ENCODE measurements at regions not wholly inside any gene's neighbourhood (a gene's known extent, or its start where the extent isn't known, plus 50 kb on each side); places are given as distances from the start of the nearest gene placed in this dataset.

- no peaks in the 10 kb centered on the region for H3K9me1 ChIP-seq (ENCODE audit: insufficient read depth, low read length)
- DNase-seq (no peak), ATAC-seq (ENCODE audit: low read depth) (no peak)
- no peak overlapping the region for H3K27ac ChIP-seq (ENCODE audit: insufficient read depth, low read length)
- H3K4me3 ChIP-seq (ENCODE audit: insufficient read depth, low read depth, low read length) = no peak overlapping the region
- no peak overlapping the region for H3K9ac ChIP-seq (ENCODE audit: low read depth, low read length)
- no peaks in the 10 kb centered on the region for H3K79me1 ChIP-seq (ENCODE audit: low read depth in 1 of 2, low read length in 2 of 2)
- H2BK5ac ChIP-seq (ENCODE audit: low read depth, low read length, poor library complexity, severe bottlenecking) = no peak overlapping the region
- no peak overlapping the region for H3K4ac ChIP-seq (ENCODE audit: low read depth, low read length)
- H4K5ac ChIP-seq (ENCODE audit: low read depth, low read length) = no peak overlapping the region
- H3K4me1 ChIP-seq (ENCODE audit: control insufficient read depth, insufficient read depth, low read length) = no peaks in the 10 kb centered on the region
- H2AK5ac ChIP-seq (ENCODE audit: low read depth, low read length) = no peak overlapping the region
- dilution Hi-C loops (cut with HindIII; ENCODE audit: low sequenced_read_pairs, unreplicated experiment) (no loop called here), intact Hi-C loops (cut with micrococcal nuclease) (no loop called here), in situ Hi-C loops (cut with MboI; ENCODE audit: low sequenced_read_pairs) (no loop called here)
- H3K18ac ChIP-seq (ENCODE audit: low read depth, low read length) = no peak overlapping the region
- H3K56ac ChIP-seq (ENCODE audit: extremely low read depth, insufficient read depth, low read length) = no peak overlapping the region
- ChIA-PET POLR2A (ENCODE audit: unreplicated experiment) (no interaction called here), CTCF (interaction anchor here (0.6 kb wide), 1 partner anchor 218 kb away, joined by 4 read pairs; no protein-coding TSS in a partner anchor)
- no peak overlapping the region for H2BK15ac ChIP-seq (ENCODE audit: low read depth, low read length)
- H2BK120ac ChIP-seq (ENCODE audit: low read depth, low read length) = no peak overlapping the region
- TF ChIP-seq CEBPB (IDR thresholded peaks at IDR 0.05; ENCODE audit: low read depth, low read length) (no peak), FOS (IDR thresholded peaks at IDR 0.05; ENCODE audit: low read depth, low read length) (no peak), CHD1 (IDR thresholded peaks at IDR 0.05; ENCODE audit: low read depth, low read length) (no peak), RAD21 (IDR thresholded peaks at IDR 0.05; ENCODE audit: low read length) (no peak), POLR2A (IDR thresholded peaks at IDR 0.05; ENCODE audit: low read depth, low read length) (no peak), USF2 (IDR thresholded peaks at IDR 0.05; ENCODE audit: low read depth, low read length) (no peak), BHLHE40 (IDR thresholded peaks at IDR 0.05; ENCODE audit: low read depth, low read length) (no peak), RFX5 (IDR thresholded peaks at IDR 0.05; ENCODE audit: low read depth, low read length) (no peak), RCOR1 (IDR thresholded peaks at IDR 0.05; ENCODE audit: insufficient replicate concordance, low read length) (no peak), MAZ (IDR thresholded peaks at IDR 0.05; ENCODE audit: borderline replicate concordance, low read depth, low read length) (no peak), SMC3 (IDR thresholded peaks at IDR 0.05; ENCODE audit: low read depth, low read length) (no peak), NFE2L2 (IDR thresholded peaks at IDR 0.05; ENCODE audit: low read depth, low read length) (no peak), CTCF (conservative IDR thresholded peaks at IDR 0.05; ENCODE audit: low read depth, low read length) (no peak), ELK1 (IDR thresholded peaks at IDR 0.05; ENCODE audit: borderline replicate concordance, low read depth, low read length) (no peak), MXI1 (IDR thresholded peaks at IDR 0.05; ENCODE audit: borderline replicate concordance, low read depth, low read length) (no peak), MAFK (IDR thresholded peaks at IDR 0.05; ENCODE audit: low read depth, low read length) (no peak)
- peaks cover 7% of the 10 kb centered on the region for H3K9me3 ChIP-seq (ENCODE audit: control insufficient read depth, insufficient read depth, low read length)
- WGBS, 2 experiments (ENCODE audit: extremely low coverage in 2 of 2, insufficient read length in 1 of 2) = no CpG with 5 or more reads among the region's 1 CpG
- H2AFZ ChIP-seq (replicated peaks; ENCODE audit: low read length, poor library complexity) = no peak overlapping the region
- no peak overlapping the region for H3K4me2 ChIP-seq (ENCODE audit: low read depth, low read length)
- H3K36me3 ChIP-seq (ENCODE audit: control insufficient read depth, insufficient read depth, low read length) = no peaks in the 10 kb centered on the region
- H4K20me1 ChIP-seq (ENCODE audit: insufficient read depth, low read length) = no peaks in the 10 kb centered on the region
- H2BK20ac ChIP-seq (ENCODE audit: low read depth, low read length) = no peak overlapping the region
- no peak overlapping the region for H3K23ac ChIP-seq (ENCODE audit: low read depth, low read length)
- no peaks in the 10 kb centered on the region for H3K27me3 ChIP-seq (ENCODE audit: control insufficient read depth, insufficient read depth, low read length)
- H4K8ac ChIP-seq (ENCODE audit: low read depth in 2 of 2, low read length in 2 of 2) = no peak overlapping the region
- no peak overlapping the region for H3K14ac ChIP-seq (replicated peaks; ENCODE audit: low read depth, low read length)
- H4K91ac ChIP-seq (ENCODE audit: insufficient read depth, low read depth, low read length) = no peak overlapping the region
- BruUV-seq (replicated peaks) = no TSS peak
- no peak overlapping the region for H2AK9ac ChIP-seq (replicated peaks; ENCODE audit: low read depth, low read length, poor library complexity)
These were observed 667.9 kb upstream of the SGO1 start for GRCh38 chr3:20853890-20854289.
